ENCODE measurements at regions not wholly inside any gene's neighbourhood (a gene's known extent, or its start where the extent isn't known, plus 50 kb on each side); places are given as distances from the start of the nearest gene placed in this dataset.
"Not testable (repeated sequence)": the region's sequence is repeated elsewhere in the genome, so short reads cannot be mapped to it uniquely, and the experiment has no call there.

DNA sequence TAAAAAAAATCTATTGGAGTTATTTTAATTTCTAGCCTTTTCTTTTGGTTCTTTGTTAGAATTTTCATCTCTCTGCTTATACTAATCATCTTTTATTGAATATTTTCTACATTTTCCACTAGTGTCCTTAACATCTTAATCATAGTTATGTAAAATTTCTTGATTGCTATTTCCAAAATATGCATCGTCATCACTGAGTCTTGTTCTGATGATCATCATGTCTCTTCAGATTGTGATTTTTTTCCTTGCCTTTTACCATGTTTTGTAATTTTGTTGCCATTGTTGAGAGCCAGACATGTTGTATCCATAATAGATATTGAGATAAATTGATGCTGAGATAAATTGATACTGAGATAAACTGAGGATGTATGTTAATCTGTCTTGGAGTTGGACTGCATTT, 919.1 kb upstream of the FOXG1 start:
- ATAC-seq; DNase-seq (ENCODE audit: low spot score): not testable (repeated sequence)

DNA sequence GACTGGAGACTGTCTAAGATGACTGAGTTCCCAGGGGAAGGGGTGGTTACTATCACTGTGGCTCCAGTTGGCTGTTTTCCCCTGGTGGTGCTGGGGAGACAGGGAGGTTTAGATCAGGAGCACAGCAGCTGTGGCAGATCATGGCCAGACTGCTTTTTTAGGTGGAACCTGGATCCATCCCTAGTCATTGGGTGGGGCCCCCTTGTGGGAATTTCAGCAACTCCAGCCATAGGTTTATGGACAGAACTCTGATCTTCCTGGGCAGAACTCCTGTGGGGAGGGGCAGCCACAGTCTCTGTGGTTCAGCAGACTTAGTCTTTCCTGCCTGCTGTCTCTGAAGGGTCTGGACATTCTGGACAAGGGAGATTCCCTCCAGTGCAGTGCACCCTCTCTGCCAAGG, 917.4 kb upstream of the FOXG1 start:
- ATAC-seq: not testable (repeated sequence)

DNA sequence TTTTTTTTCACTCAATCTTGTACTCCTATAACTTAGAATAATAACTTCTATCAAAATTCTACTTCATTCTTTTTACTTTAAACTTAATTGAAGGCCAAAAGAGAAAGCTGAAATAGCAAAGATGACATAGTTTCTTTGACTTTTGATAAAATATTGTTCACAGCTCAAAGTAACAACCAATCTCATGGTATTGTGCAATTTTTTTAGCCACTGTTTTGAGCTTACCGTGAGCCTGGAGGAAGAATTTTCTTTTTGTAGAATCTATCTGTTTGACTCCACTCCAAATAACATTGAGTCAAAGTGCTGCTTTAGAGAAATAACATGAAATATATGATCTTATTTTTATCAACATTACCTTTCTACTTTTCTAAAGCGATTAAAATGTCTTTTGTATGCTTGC, 903.9 kb upstream of the FOXG1 start:
- ATAC-seq: no peak
- DNase-seq (ENCODE audit: low spot score): no peak

More for the DNA sequence above, 917.4 kb upstream of the FOXG1 start:
- not testable (repeated sequence) for DNase-seq (ENCODE audit: low spot score)

DNA sequence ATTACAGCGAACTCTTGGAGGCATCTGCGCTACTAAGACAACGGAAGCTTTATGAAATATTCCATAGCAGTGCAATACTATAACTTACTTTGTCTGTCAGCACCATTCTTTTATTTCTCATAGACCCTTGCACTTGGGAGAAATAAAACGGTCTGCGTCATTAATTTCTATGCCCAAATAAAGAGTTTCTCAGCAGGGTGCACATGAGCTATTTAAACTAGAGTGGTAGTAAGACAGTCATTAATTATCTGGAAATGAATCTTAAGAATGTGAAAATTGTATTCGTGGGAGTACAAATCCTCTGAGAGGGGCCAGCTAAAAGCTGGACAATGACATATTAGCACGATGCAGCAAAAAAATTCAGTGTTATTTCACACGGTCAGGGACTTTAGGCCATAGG, 903.4 kb upstream of the FOXG1 start:
- DNase-seq (ENCODE audit: low spot score) (no peak), ATAC-seq (no peak)

DNA sequence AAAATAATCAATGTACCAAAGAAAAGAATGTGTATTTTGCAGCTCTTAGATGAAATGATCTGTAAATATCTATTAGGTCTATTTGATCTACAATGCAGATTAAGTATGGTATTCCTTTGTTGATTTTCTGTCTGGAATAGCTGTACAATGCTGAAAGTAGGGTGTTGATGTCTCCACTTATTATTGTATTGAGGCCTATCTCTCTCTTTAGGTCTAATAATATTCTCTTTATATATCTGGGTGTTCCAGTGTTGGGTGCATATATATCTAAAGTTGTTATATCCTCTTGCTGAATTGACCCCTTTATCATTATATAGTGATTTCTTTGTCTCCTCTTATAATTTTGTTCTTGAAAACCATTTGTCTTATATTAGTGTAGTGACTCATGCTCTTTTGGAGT, 885.5 kb upstream of the FOXG1 start:
- ATAC-seq: no peak

DNA sequence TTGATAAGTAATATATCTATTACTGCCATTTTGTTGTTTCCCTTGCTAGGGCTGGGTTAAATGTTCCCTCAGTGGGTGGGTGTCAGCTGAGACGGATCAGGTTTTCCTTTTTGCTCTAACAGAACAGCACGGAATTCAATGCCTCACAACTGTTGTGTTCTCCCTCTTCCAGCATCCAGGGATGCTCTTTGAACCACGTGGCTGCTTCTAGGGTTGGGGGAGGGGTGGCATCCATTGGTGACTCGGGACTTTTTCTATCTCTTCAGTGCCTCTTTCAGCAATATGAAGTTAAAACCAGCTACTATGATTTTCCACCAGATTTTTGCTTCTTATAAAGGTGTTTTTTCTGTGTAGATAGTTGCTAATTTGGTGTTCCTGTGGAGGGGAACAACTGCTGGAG, 884.9 kb upstream of the FOXG1 start:
- no peak for DNase-seq (ENCODE audit: low spot score)
- ATAC-seq: no peak

More for the DNA sequence above, 885.5 kb upstream of the FOXG1 start:
- no peak for DNase-seq (ENCODE audit: low spot score)

DNA sequence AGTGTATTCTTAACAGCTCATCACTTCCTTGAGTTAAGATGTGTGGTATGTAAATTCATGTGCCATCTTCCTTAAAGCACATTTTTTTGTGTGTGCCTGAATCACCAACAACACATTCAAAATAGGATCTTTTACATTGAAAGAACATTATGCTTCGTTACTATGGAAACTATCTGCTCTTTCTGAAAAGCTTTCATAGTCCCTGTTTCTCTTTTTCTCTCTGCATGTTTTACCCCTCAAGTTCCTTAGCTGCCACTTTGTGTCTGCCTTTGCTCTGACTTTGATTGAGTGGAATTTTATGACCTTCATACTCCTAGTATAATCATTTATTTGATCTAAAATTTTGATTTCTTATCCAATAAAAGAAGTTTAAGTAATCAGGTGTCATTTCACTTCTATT, 880.3 kb upstream of the FOXG1 start:
- no peak for DNase-seq (ENCODE audit: low spot score)
- ATAC-seq: no peak

DNA sequence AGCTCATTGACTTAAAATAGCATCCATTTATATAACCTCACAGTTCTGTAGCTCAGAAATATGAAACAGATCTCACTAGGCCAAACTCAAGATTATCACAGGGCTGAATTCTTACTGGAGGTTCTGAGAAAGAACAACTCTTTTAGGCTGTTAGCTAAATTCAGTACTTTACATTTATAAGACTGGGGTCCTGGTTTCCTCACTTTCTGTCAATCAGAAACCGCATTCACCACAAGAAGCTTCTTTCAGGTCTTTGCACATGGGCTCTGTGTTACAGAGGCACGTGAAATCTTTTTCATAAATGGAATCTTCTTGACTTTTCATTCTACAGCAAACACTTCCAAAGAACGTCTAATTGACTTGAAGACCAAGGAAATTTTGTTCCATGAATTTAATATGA, 876.3 kb upstream of the FOXG1 start:
- ATAC-seq: no peak

DNA sequence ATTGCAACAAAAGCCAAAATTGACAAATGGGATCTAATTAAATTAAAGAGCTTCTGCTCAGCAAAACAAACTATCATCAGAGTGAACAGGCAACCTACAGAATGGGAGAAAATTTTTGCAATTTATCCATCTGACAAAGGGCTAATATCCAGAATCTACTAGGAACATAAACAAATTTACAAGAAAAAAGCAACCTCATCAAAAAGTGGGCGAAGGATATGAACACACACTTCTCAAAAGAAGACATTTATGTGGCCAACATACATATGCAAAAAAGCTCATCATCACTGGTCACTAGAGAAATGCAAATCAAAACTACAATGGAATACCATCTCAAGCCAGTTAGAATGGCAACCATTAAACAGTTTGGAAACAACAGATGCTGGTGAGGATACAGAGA, 858.1 kb upstream of the FOXG1 start:
- not testable (repeated sequence) for DNase-seq (ENCODE audit: low spot score); ATAC-seq

More for the DNA sequence above, 876.3 kb upstream of the FOXG1 start:
- DNase-seq (ENCODE audit: low spot score): no peak

DNA sequence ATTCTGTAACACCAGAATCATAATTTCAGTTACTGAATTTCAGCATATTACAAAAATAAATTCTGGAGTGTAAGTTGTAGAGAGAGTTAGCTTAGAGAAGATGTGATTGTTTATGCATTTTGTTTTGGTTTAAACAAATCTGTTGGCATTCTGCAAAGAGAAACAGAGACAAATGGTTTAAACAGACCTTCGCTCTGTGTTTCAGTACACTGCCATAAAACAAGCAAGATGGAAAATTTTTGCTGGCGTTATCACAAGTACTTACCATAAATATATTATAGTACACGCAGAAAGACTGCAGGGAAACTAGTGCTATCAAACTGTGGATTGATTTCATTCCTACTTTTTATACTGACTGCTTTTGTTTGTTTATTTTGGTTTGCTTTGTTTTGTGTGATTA, 850.3 kb upstream of the FOXG1 start:
- ATAC-seq (no peak), DNase-seq (ENCODE audit: low spot score) (no peak)

DNA sequence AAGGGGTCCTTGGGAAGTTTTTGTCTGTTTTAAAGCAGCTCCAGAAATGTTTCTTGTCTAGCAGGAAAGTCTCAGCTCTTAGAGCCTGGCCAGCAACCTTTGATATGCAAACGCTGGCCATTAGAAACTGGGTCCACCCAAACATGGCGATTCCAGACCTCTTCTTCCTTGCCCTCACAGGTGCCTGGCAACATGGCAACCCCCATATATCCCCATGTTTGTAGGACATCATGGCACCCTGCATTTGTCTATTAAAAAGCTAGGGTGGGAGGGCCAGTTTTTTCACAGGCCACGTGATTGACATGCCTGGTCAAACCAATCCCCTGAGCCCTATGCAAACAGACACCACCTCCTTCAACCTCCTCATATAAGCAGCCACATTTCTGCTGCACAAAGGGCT, 848.7 kb upstream of the FOXG1 start:
- ATAC-seq: no peak

DNA sequence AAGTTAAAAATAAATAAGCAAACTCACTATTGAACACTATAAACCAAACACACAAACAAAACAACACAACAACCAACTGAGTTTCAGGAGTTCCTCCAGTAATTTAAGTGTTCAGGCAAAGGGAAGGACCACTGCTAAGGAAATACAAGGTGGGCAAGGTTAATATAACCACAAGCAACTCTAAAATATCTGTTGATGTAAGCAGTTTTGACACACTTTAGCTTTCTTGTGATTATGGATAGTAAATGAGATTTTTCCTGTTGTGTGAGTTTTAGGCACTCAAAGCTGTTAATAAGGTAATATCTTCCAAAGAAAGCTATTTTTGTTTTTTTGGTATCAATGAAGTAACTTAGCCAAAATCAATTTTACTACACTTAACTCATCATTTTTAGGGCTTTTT, 839.1 kb upstream of the FOXG1 start:
- ATAC-seq (no peak), DNase-seq (ENCODE audit: low spot score) (no peak)

More for the DNA sequence above, 848.7 kb upstream of the FOXG1 start:
- no peak for DNase-seq (ENCODE audit: low spot score)

DNA sequence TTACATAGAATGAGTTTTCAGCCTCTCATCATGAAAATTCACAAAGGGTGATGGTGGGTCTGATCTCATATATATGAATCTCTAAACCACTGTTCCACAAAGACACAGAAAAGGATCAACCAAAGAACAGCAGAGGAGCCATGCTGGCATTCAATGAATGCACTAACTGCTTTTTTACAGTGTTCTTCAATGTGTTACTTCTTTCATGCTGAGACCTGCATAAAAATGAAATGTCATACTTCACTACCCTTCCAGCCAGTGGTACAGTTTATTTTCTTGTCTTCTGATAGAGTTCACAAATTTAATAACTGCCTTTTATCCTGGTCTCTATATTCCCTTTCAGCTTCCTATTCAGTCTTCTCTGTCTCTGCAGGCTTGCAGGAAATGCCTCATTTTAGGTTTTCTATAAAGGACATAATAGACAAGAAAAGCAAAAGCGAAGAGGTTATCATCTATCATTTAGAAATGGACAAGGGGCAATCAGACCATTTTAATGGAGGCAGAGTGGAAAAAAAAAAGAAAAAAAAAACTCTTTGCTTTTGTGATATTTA, 836.7 kb upstream of the FOXG1 start:
- ATAC-seq (no peak), DNase-seq (ENCODE audit: low spot score) (no peak)

DNA sequence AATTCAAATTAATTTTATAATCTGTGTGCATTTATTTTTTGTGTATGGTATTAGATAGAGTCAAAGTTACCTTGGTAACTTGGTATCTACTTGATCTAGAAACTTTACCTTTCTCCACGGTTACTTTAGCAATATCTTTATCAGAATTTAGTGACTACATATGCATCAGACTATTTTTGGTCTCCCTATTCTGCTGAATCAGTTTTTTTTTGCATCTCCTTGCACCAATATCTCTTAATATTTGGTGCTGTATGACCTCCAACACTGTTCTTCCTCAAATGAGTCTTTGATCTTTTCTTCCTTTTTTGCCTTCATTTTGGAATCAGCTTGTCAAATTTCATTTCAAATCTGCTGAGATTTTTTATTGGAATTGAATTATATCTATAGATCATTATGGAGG, 828.2 kb upstream of the FOXG1 start:
- DNase-seq (ENCODE audit: low spot score) (no peak), ATAC-seq (no peak)

DNA sequence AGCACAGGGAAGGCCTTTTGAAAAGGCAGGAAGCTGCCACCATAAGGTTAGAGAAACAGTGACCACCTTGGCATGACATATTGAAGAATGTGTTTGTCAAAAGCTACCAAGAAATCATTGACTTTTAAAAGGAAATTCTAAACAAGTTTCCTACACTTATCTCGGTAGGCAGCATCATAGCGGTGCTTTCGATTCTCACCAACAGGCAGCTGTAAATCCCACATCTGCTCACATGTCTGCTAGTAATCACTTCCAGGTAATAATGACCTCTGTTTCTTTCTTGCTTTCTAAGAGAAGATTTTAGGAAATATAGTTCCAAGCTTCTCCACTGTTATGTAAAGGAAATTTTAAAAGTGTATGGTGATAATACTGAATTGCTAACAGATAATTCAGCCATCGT, 821.1 kb upstream of the FOXG1 start:
- DNase-seq (ENCODE audit: low spot score): no peak
- no peak for ATAC-seq

DNA sequence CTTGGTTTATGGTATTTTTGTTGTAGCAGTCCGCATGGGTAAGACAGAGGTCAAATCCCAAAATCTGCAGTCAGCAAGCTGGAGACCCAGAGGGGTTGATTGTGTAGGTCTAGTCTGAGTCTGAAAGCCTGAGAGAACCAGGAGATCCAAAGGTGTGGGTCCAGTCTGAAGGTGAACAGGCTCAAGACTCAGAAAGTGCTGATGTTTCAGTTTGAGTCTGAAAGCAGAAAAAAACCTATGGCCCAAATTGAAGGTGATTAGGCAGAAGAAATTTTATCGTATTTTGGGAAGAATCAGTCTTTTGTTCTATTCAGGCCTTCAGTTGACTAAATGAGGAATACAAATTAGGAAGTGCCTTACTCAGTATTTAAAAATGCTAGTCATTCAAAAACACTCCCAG, 807.8 kb upstream of the FOXG1 start:
- ATAC-seq (no peak), DNase-seq (ENCODE audit: low spot score) (no peak)

DNA sequence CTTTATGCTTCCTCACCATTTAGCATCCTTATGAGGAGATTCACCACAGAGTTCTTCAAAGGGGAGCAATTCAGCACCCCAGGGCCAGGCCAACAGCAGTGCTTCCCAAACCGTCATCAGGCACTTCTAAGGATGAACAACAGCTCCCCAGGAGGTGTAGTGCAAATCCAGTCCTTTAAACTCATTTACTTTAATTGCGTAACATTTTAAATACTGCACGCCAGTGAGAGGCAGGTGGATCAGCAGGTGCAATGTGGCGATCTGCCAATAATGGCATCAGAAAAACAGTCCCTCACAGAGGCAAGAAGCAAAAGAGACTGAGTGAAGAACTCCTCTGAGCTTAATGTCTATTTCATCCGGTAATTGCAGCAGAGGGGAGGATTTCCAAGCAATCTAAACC, 770.9 kb upstream of the FOXG1 start:
- ATAC-seq (no peak), DNase-seq (ENCODE audit: low spot score) (no peak)

DNA sequence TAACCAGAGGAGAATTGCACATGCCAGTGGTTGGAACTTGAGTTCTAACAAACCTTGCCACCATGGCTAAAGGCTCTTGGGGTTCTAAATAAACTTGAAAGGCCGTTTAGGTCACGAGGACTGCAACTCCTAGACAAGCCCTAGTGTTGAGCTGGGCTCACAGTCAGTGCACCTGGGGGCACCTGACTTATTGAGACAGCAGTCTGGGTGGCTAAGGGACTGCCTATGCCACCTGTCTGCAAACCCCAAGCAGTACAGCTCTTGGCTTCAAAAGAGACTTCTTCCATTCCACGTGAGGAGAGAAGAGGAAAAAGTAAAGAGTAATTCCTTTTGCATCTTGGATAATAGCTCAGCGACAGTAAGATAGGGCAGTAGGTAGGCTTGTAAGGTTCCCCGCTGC, 765.6 kb upstream of the FOXG1 start:
- no peak for DNase-seq (ENCODE audit: low spot score)
- ATAC-seq: no peak

DNA sequence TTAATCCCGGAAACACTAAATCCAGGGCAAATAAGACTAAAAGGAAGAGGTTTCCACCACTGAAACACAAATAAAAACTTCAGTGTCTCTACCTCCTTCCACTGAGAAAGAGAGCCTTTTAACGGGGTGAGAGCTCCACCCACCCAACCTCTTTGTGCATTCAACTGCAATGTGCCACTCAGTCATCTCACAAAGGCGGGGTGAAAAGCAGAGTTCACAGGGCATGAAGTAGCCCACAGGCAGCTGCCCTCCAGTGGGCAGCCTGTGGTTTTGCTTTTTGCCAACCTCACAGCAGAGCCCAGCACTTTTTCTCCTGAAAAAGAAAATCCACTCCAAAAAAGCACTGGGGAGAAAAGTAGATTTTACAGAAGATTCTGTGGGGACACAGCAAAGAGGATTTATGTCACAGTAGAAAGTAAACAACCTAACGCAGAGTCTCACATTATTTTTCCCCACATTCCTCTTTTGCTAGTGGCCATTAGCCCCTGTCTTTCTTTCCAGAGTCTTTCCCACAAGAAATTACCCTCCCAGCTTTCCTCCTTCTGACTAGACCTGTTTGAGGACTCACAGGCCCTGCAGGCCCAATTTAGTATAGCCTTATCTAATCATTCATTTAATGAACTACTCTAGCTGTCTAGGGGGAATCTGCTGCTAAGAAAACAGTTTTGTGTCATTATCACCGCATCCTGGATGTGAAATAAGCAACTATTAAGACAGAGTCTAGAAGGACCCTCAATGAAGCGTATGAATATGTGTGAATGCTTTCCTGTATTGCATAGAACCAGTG, 753.8 kb upstream of the FOXG1 start:
- no peak for ATAC-seq
- DNase-seq (ENCODE audit: low spot score): no peak

DNA sequence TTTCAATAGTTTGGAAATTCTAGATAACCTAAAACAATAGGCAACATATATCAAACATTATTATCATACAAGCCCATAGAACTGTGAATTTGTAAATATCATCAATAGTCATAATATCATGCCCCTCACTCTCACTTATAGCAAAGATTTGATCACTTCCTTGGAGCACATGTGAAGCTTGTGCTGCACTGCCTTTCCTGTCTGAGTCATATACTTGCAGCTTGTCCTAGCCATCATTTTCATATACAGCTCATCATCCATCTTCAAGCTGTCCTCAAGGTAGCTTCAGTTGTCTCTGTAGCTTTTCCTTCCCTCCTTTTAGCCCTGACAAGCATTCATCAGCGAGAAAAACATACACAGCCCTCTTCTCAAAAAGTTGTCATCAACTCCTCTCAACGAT, 746.5 kb upstream of the FOXG1 start:
- no peak for ATAC-seq

DNA sequence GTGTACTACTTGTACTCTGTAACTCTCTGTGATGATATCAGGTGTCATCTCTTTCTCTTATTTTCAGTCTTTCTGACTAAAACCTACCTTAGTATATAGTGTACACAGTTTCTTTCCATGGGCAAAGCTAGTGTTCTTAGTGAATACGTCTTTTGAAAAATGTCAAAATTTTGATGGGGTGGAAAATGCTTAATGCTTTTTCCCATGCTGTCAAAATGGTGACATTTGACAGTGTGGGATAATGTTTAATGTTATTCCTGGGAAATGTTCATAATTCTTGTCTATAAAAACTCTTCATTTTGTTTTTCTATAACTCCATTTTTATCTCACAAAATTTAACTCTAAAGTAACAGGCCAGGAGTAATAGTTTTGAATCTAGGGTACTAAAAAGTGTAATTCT, 742.7 kb upstream of the FOXG1 start:
- DNase-seq (ENCODE audit: low spot score) (no peak), ATAC-seq (no peak)

More for the DNA sequence above, 746.5 kb upstream of the FOXG1 start:
- DNase-seq (ENCODE audit: low spot score): no peak

DNA sequence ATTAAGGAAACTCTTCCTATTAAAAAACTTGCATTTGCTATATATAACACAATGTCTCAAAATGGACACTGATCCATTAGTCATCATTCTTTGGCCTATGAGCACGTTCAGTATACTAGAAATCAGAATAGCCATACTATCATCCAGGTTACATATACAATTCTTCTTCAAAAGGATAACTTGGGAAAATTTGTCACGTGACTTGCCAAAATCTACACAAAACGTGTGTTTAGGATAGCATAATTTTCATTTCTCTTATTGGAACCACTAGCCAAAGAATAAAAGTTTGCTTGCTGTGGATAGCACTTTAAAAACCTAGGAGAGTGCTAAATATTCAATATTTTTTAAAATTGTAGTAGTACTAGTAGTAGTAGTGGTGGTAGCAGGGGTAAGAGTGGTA, 714.3 kb upstream of the FOXG1 start:
- no peak for ATAC-seq
- DNase-seq (ENCODE audit: low spot score): no peak

DNA sequence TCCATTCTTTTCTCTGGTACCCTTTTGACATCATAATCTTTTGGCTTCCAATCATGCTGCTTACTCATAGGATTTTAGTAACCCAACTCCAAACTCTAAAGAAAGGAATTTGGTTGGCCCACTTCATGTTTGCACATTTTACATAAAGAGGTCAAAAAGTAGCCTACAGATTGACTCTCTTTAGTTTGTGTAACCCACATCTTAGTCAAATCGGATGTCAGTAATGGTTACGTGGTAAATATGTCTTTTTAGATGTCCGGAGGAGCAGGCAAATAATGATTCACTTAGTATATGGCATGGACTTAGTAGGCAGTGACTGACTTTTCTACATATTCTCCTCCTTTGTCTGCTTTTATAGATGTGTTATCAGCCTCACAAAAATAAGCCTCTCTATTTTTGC, 711.6 kb upstream of the FOXG1 start:
- no peak for DNase-seq (ENCODE audit: low spot score)
- ATAC-seq: no peak

Measured in left lobe of liver (tissue), 2 donors.